GM18951 (cell line): ENCODE measurements at regions not wholly inside any gene's neighbourhood (a gene's known extent, or its start where the extent isn't known, plus 50 kb on each side); places are given as distances from the start of the nearest gene placed in this dataset.

ENCODE experiments used
- POLR2A ChIP-seq: IDR thresholded peaks from 4 replicates; pipeline ENCODE4 v1.6.1; 2011; ENCODE audit warnings: mild to moderate bottlenecking; ENCODE audit not compliant: insufficient read length, insufficient read depth; ENCODE audit errors: extremely low read depth
- in situ Hi-C: fragments of 300-500 bp; cut with MboI; formaldehyde crosslinking; loops from one replicate; pipeline ENCODE4 v1.12.0; 2022; ENCODE audit warnings: low sequenced_read_pairs, mixed read lengths, inconsistent platforms; ENCODE audit not compliant: unreplicated experiment

GRCh38 chr1:94725566-94725965 lies 94.6 kb upstream of the SLC44A3 start:
- in situ Hi-C loops: no loop called here
- no peak for TF ChIP-seq POLR2A

- in situ Hi-C loops: no loop called here
- no peak for TF ChIP-seq POLR2A
These were observed 96.3 kb upstream of the SLC44A3 start for GRCh38 chr1:94723894-94724293.

- in situ Hi-C loops: no loop called here
- TF ChIP-seq POLR2A: no peak
These were observed 96.7 kb upstream of the SLC44A3 start for GRCh38 chr1:94723463-94723862.

GRCh38 chr1:94722181-94722580 lies 98.0 kb upstream of the SLC44A3 start:
- in situ Hi-C loops: no loop called here

GRCh38 chr1:94721240-94721639 lies 98.9 kb upstream of the SLC44A3 start:
- TF ChIP-seq POLR2A: no peak
- in situ Hi-C loops: no loop called here

More at GRCh38 chr1:94722181-94722580, 98.0 kb upstream of the SLC44A3 start:
- TF ChIP-seq POLR2A: no peak

GRCh38 chr1:94719926-94720793 lies 100.0 kb upstream of the SLC44A3 start:
- in situ Hi-C loops: no loop called here
- TF ChIP-seq POLR2A: no peak

- TF ChIP-seq POLR2A: no peak
- in situ Hi-C loops: no loop called here
These were observed 103.2 kb upstream of the SLC44A3 start for GRCh38 chr1:94716965-94717364.

GRCh38 chr1:94715321-94715720 lies 104.8 kb upstream of the SLC44A3 start:
- in situ Hi-C loops: no loop called here
- no peak for TF ChIP-seq POLR2A

GRCh38 chr1:94714552-94714951 lies 105.6 kb upstream of the SLC44A3 start:
- no peak for TF ChIP-seq POLR2A
- in situ Hi-C loops: no loop called here

GRCh38 chr1:94714152-94714551 lies 106.0 kb upstream of the SLC44A3 start:
- no peak for TF ChIP-seq POLR2A
- in situ Hi-C loops: no loop called here

GRCh38 chr1:94713472-94714141 lies 106.5 kb upstream of the SLC44A3 start:
- no peak for TF ChIP-seq POLR2A
- in situ Hi-C loops: no loop called here

- in situ Hi-C loops: no loop called here
- TF ChIP-seq POLR2A: no peak
These were observed 110.1 kb upstream of the SLC44A3 start for GRCh38 chr1:94709891-94710581.

GRCh38 chr1:94708811-94709210 lies 111.3 kb upstream of the SLC44A3 start:
- in situ Hi-C loops: no loop called here
- no peak for TF ChIP-seq POLR2A
